ENCODE measurements at regions not wholly inside any gene's neighbourhood (a gene's known extent, or its start where the extent isn't known, plus 50 kb on each side); places are given as distances from the start of the nearest gene placed in this dataset.

DNA sequence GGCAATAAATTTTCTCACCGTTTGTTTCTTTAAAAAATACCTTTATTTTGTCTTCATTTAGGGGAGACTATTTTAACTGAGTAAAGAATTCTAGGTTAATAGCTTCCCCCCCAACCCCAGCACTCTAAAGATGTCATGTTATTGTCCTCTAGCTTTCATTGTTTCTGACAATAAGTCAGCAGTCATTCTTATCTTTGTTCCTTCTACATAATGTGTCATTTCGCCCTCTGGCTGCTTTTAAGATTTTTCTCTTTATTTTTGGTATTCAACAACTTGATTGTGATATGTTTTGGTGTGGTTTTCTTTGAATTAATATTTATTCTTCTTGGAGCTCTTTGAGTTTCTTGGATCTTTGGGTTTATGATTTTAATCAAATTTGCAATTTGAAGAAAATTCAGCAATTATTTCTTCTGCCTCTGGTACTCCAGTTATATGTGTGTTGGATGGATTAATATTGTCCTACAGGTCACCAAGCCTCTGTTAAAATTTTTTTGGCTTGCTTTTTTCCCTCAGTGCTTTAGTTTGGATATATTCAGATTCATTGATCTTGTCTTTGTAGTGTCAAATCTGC lies 64.6 kb upstream of the ELN start:
- Histone ChIP-seq H3K27me3 (ENCODE audit: insufficient read depth, low read length) (no peaks in the 10 kb centered on the region), H3K79me2 (ENCODE audit: insufficient read depth, low read length) (no peaks in the 10 kb centered on the region), H4K20me1 (ENCODE audit: insufficient read depth, low read length) (no peaks in the 10 kb centered on the region), H3K9me3 (ENCODE audit: low read depth, low read length) (no peaks in the 10 kb centered on the region), H3K36me3 (ENCODE audit: insufficient read depth, low read length) (no peaks in the 10 kb centered on the region), H2AFZ (ENCODE audit: low read length) (no peak overlapping the region), H3K4me1 (ENCODE audit: insufficient read depth, low read length) (no peaks in the 10 kb centered on the region), H3K27ac (ENCODE audit: low read depth, low read length) (no peak overlapping the region), H3K4me3 (ENCODE audit: insufficient read depth, low read length) (no peak overlapping the region), H3K4me2 (ENCODE audit: insufficient read depth, low read length) (no peak overlapping the region)
- TF ChIP-seq, protein P1, sequence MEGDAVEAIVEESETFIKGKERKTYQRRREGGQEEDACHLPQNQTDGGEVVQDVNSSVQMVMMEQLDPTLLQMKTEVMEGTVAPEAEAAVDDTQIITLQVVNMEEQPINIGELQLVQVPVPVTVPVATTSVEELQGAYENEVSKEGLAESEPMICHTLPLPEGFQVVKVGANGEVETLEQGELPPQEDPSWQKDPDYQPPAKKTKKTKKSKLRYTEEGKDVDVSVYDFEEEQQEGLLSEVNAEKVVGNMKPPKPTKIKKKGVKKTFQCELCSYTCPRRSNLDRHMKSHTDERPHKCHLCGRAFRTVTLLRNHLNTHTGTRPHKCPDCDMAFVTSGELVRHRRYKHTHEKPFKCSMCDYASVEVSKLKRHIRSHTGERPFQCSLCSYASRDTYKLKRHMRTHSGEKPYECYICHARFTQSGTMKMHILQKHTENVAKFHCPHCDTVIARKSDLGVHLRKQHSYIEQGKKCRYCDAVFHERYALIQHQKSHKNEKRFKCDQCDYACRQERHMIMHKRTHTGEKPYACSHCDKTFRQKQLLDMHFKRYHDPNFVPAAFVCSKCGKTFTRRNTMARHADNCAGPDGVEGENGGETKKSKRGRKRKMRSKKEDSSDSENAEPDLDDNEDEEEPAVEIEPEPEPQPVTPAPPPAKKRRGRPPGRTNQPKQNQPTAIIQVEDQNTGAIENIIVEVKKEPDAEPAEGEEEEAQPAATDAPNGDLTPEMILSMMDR (IDR thresholded peaks at IDR 0.05; ENCODE audit: extremely low read depth, low read depth, low read length), result no peak
- DNase-seq (ENCODE audit: insufficient read length, low spot score, missing footprints), result no peak

DNA sequence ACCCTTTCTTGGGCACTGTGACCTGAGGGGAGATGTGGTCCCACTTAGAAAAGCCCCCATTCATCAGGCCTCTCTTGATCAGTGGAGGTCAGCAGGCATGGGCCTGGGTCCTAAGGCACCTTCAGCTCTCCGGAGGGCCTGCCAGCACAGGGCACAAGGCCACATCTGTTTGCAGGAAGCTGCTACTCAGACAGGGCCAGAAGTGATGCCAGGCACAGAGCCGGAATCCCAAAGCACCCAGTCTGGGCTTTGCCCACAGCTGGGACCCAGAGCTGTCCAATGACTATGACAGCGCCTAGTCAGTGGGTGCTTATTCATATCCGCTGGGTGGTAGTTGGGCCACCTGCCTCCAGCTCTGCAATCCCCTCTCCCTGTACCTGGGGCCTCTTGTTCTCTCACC lies 63.2 kb upstream of the ELN start:
- Histone ChIP-seq H3K27ac (ENCODE audit: low read depth, low read length) (no peak overlapping the region), H3K4me1 (ENCODE audit: insufficient read depth, low read length) (no peaks in the 10 kb centered on the region), H3K4me2 (ENCODE audit: insufficient read depth, low read length) (no peak overlapping the region), H3K4me3 (ENCODE audit: insufficient read depth, low read length) (no peak overlapping the region), H3K36me3 (ENCODE audit: insufficient read depth, low read length) (no peaks in the 10 kb centered on the region), H3K9me3 (ENCODE audit: low read depth, low read length) (no peaks in the 10 kb centered on the region), H3K79me2 (ENCODE audit: insufficient read depth, low read length) (no peaks in the 10 kb centered on the region), H2AFZ (ENCODE audit: low read length) (no peak overlapping the region), H3K27me3 (ENCODE audit: insufficient read depth, low read length) (no peaks in the 10 kb centered on the region), H4K20me1 (ENCODE audit: insufficient read depth, low read length) (no peaks in the 10 kb centered on the region)
- TF ChIP-seq, protein P1 (IDR thresholded peaks at IDR 0.05; ENCODE audit: extremely low read depth, low read depth, low read length), result no peak
- no peak for DNase-seq (ENCODE audit: insufficient read length, low spot score, missing footprints)

DNA sequence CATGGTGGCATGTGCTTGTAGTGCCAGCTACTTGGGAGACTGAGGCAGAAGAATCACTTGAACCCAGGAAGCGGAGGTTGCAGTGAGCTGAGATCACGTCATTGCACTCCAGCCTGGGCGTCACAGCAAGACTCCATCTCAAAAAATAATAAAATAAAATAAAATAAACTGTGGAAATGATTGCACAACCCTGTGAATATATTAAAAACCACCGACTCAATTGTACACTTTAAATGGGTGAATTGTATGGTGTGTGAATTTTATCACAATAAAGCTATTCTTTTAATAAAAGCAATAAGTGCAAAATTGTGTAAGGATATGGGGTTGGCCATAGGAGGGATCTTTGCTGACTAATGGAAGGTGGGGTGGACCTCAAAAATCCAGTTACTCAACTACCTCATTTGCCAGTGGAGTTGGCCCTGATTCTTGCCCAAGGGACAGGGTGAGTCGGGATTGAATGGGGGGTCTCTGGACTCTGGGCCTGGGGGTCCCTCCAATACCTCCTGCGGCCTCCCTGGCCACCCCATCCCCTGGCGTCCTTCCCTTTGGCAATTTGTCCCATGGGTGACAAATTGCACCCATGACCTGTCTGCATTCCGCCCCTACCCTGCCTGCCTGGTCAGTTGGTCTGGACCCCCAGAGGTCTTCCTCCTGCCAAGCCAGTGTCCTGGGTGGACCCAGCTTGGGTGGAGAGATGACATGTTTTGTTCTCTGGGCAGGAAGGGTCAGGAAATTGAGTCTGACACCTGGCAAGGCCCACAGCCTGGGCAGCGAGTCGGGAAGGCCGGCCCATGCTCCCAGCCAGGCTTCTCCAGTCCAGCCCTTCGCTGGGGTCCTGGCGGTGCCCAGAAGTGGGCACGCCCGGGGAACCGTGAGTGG lies 61.7 kb upstream of the ELN start:
- no peak overlapping the region for H3K4me3 ChIP-seq (ENCODE audit: insufficient read depth, low read length)
- DNase-seq (ENCODE audit: insufficient read length, low spot score, missing footprints), result peak; percentile 25

More for the DNA sequence above, 61.7 kb upstream of the ELN start:
- no peaks in the 10 kb centered on the region for H3K36me3 ChIP-seq (ENCODE audit: insufficient read depth, low read length)
- no peak overlapping the region for H2AFZ ChIP-seq (ENCODE audit: low read length)
- H3K79me2 ChIP-seq (ENCODE audit: insufficient read depth, low read length), result no peaks in the 10 kb centered on the region
- TF ChIP-seq, protein P1 (IDR thresholded peaks at IDR 0.05; ENCODE audit: extremely low read depth, low read depth, low read length), result no peak
- H4K20me1 ChIP-seq (ENCODE audit: insufficient read depth, low read length), result no peaks in the 10 kb centered on the region
- no peaks in the 10 kb centered on the region for H3K4me1 ChIP-seq (ENCODE audit: insufficient read depth, low read length)
- H3K4me2 ChIP-seq (ENCODE audit: insufficient read depth, low read length), result no peak overlapping the region
- H3K27ac ChIP-seq (ENCODE audit: low read depth, low read length), result no peak overlapping the region
- H3K27me3 ChIP-seq (ENCODE audit: insufficient read depth, low read length), result no peaks in the 10 kb centered on the region
- no peaks in the 10 kb centered on the region for H3K9me3 ChIP-seq (ENCODE audit: low read depth, low read length)

All from osteoblast (primary cell).